ENCODE measurements at regions not wholly inside any gene's neighbourhood (a gene's known extent, or its start where the extent isn't known, plus 50 kb on each side); places are given as distances from the start of the nearest gene placed in this dataset.
A peak's percentile ranks its signal among the peaks of the same experiment; 100 is the strongest.

DNA sequence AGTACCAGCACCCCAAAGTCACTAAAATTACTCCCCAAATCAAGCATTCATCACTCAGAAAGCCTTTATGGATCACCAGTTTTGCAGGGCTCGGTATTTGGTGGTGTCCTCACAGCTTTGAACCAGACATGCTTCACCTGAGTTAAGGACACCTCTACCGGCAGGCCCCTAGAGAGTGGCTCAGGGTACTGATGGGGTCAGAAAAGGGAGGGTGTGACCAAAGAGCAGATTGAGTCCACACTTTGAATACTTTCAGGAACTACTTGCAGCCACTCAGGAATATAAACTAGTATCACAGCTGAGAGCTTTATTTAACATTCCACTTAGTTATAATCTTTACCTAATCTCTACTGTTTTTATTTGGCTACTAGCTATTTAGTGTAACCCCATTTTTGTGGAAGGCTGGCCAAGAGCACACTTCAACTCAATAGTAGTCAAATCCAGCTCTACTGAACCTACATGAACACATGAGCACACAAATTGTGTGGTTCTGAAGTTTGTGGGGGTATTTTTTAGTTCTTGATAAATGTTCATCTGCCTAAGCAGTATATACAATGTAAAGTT, 109.6 kb upstream of the SPRY1 start:
- DNase-seq = no peak

- no peak for DNase-seq
These were observed 108.1 kb upstream of the SPRY1 start for GRCh38 chr4:123288309-123289025.

GRCh38 chr4:123291329-123291728, 105.3 kb upstream of the SPRY1 start:
- DNase-seq = peak in 2 of 3 experiments; percentile 3

GRCh38 chr4:123297836-123298235, 98.8 kb upstream of the SPRY1 start:
- DNase-seq = no peak

DNA sequence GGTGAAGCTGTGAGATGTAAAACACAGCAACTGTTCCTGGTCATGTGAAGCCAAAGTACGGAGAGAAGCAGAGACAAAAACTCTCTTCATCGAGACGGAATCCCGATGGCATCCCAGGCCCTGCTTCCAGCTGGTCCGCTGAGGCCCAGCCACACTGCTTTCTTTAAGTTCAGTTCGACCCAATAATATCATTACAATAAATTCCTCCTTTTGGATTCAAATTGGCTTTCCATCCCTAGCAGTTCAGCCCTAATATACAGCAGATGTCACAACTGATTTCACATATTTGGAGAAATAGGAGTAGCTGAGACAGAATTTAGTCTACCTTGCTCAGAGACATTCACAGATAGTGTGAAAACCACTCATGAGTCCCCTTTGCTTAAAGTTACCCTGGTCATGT, 98.3 kb upstream of the SPRY1 start:
- no peak for DNase-seq

DNA sequence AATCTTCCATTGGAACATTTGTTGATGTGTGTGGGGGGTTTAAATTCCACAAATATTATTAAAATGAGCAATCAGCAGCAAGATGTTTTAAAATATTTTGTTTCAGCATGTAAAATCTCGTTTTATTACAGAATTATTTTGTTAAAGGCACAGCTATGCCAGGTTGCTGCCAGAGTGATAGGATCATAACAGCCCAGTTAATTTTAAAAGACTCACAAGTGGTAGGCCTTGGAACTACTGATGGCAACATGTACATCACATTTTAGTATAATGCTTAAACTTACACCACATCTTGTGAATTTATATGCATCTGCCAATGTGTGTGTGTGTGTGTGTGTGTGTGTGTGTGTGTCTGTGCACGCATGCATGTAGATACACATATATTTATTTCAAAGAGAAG, 97.8 kb upstream of the SPRY1 start:
- DNase-seq = no peak

GRCh38 chr4:123299212-123299691, 97.3 kb upstream of the SPRY1 start:
- no peak for DNase-seq

GRCh38 chr4:123300222-123301039, 96.2 kb upstream of the SPRY1 start:
- DNase-seq = peak in 1 of 3 experiments; percentile 17

DNA sequence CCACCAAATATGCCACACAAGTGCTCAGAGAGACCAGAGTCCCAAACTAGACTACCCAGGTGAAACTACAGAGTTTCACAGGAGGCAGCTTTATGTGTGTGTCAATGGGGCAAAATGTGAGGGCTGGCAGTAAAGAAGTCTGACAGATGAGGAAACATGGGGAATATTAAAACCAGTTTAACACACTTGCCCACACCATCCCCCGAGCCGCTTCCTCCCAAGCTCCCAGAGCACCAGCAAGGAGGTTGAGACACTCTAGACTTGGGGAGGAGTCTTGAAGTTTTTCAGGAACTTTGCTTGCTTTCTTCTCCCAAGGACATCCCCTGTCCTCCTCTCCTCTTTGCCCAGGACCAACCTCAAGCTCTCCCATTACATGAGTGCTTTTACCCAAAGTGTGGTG, 94.7 kb upstream of the SPRY1 start:
- DNase-seq = no peak

- DNase-seq = peak; percentile 83 to 96 (median 85)
These were observed 92.2 kb upstream of the SPRY1 start for GRCh38 chr4:123304151-123304964.

DNA sequence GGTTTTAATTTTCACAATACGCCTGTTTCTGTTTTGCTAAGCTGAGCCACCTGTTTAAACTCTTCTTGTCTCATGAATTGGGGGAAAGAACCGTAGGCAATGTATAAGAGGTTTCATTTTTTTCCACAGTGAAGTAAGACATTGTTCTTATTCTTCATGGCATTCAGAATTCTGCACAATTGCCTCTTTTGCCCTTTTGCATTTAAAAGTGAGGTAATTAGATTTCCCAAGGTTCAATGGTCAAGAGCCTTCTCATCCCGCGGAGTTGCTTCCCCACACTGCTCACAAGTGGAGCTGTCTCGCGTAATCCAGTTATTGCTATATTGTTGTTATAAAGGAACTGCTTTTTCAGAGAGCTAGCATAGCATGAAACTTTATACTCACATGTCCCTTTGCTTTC, 90.9 kb upstream of the SPRY1 start:
- DNase-seq = peak in 2 of 3 experiments; percentile 11 to 45

GRCh38 chr4:123306769-123307168, 89.8 kb upstream of the SPRY1 start:
- no peak for DNase-seq

- DNase-seq = no peak
These were observed 87.9 kb upstream of the SPRY1 start for GRCh38 chr4:123308667-123309066.

GRCh38 chr4:123312116-123312515, 84.5 kb upstream of the SPRY1 start:
- no peak for DNase-seq

- DNase-seq = no peak
These were observed 83.5 kb upstream of the SPRY1 start for GRCh38 chr4:123312951-123313592.

- no peak for DNase-seq
These were observed 81.0 kb upstream of the SPRY1 start for GRCh38 chr4:123315617-123316016.

- no peak for DNase-seq
These were observed 79.4 kb upstream of the SPRY1 start for GRCh38 chr4:123317211-123317610.

DNA sequence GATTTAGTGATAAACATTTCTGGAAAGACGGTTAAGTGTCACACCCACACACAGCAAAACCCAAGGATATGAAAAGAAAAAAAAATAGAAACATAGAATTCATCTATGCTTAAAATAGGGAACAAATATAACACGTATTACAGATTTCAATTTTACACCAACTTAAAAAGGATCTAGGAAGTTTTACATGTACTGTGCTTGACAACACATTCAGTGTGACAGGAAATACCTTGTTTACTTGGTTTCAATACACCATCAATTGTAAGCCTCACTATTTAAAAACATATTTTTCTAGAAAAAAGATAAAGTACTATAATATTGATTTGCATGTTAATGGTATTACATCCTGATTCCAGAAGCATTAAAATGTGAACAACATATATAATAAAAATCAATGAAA, 77.0 kb upstream of the SPRY1 start:
- no peak for DNase-seq

DNA sequence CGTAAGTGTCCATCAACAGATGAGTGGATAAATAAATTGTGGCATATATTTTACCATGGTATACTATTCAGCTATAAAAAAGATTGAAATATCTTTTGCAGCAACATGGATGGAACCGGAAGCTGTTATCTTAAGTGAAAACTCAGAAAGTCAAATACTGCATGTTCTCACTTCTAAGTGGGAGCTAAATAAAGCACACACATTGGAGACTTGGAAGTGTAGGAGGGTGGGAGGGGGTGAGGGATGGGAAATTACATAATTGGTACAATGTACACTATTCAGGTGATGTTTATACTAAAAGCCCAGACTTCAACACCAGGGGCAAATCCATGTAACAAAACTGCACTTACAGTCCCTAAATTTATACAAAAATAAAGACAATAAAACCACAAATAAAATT, 72.6 kb upstream of the SPRY1 start:
- DNase-seq = no peak

GRCh38 chr4:123325241-123325681, 71.3 kb upstream of the SPRY1 start:
- DNase-seq = no peak

- DNase-seq = no peak
These were observed 69.2 kb upstream of the SPRY1 start for GRCh38 chr4:123327346-123327745.

GRCh38 chr4:123327846-123328429, 68.7 kb upstream of the SPRY1 start:
- no peak for DNase-seq

Measured in NCI-H1417 (cell line).